Uterus (tissue), 3 donors: ENCODE measurements at regions not wholly inside any gene's neighbourhood (a gene's known extent, or its start where the extent isn't known, plus 50 kb on each side); places are given as distances from the start of the nearest gene placed in this dataset.

Experiments
- DNase-seq, 2 donors: peaks; one replicate each; pipeline ENCODE4 v3.0.0-alpha.2; 2019 to 2020
- H3K27ac ChIP-seq, 2 donors: fragments of 200-600 bp; sonication (generic); 1 replicate in 1 of 2; 2 replicates in 1 of 2; pipeline ENCODE4 v1.5.1; 2016 to 2018
- H3K27me3 ChIP-seq, 2 donors: fragments of 200-600 bp; sonication (generic); one replicate each; pipeline ENCODE4 v1.5.1; 2018 to 2019; ENCODE audit warnings: control low read depth in 1 of 2
- H3K36me3 ChIP-seq, 2 donors: fragments of 200-600 bp; sonication (generic); one replicate each; pipeline ENCODE4 v1.5.1; 2019; ENCODE audit warnings: control low read depth in 1 of 2
- H3K4me1 ChIP-seq, 2 donors: fragments of 200-600 bp; sonication (generic); one replicate each; pipeline ENCODE4 v1.5.1; 2018 to 2019; ENCODE audit warnings: control low read depth in 1 of 2
- H3K4me3 ChIP-seq, 2 donors: fragments of 200-600 bp; sonication (generic); 1 replicate in 1 of 2; 2 replicates in 1 of 2; pipeline ENCODE4 v1.5.1; 2018 to 2019; ENCODE audit warnings: mild to moderate bottlenecking in 1 of 2
- H3K9me3 ChIP-seq, 2 donors: fragments of 200-600 bp; sonication (generic); one replicate each; pipeline ENCODE4 v1.5.1; 2019; ENCODE audit warnings: control low read depth in 1 of 2
- CTCF ChIP-seq, 4 experiments: fragments of 200-600 bp in 2 of 4; fragments of 450-650 bp in 2 of 4; sonication (generic) in 2 of 4; IDR thresholded peaks; one replicate each; pipeline ENCODE4 v1.5.1; 2016 to 2019; ENCODE audit warnings: antibody characterized with exemption in 4 of 4, mild to moderate bottlenecking in 2 of 4, moderate library complexity in 1 of 4
- POLR2A ChIP-seq, 2 donors: fragments of 450-650 bp; IDR thresholded peaks; one replicate each; pipeline ENCODE4 v1.6.1; 2016; ENCODE audit warnings: antibody characterized with exemption in 2 of 2, mild to moderate bottlenecking in 1 of 2, moderate library complexity in 1 of 2
- intact Hi-C: fragments of 100-400 bp; cut with DNase I; formaldehyde crosslinking; loops from one replicate; pipeline ENCODE4 v1.15.1; 2023; ENCODE audit warnings: low total_unique reads
- donor health status: DM: yes; HTN: yes; CAD: no.

GRCh38 chr3:144583871-144584270 lies 612.2 kb downstream of the DIPK2A start:
- no peaks in the 10 kb centered on the region for H3K9me3 ChIP-seq
- no peaks in the 10 kb centered on the region for H3K27me3 ChIP-seq
- H3K27ac ChIP-seq = no peak overlapping the region
- TF ChIP-seq POLR2A (IDR thresholded peaks at IDR 0.05) (no peak), CTCF (IDR thresholded peaks at IDR 0.05) (no peak)
- no peak for DNase-seq
- H3K36me3 ChIP-seq = no peaks in the 10 kb centered on the region
- no peak overlapping the region for H3K4me3 ChIP-seq
- no peaks in the 10 kb centered on the region for H3K4me1 ChIP-seq
- intact Hi-C loops = no loop called here

GRCh38 chr3:144585408-144585807 lies 613.8 kb downstream of the DIPK2A start:
- no peak overlapping the region for H3K27ac ChIP-seq

GRCh38 chr3:144585953-144586352 lies 614.3 kb downstream of the DIPK2A start:
- no peaks in the 10 kb centered on the region for H3K27me3 ChIP-seq
- TF ChIP-seq POLR2A (IDR thresholded peaks at IDR 0.05) (no peak), CTCF (IDR thresholded peaks at IDR 0.05) (no peak)
- intact Hi-C loops = no loop called here
- H3K4me3 ChIP-seq = no peak overlapping the region
- H3K36me3 ChIP-seq = no peaks in the 10 kb centered on the region
- H3K4me1 ChIP-seq = no peaks in the 10 kb centered on the region
- no peak overlapping the region for H3K27ac ChIP-seq
- no peak for DNase-seq
- H3K9me3 ChIP-seq = no peaks in the 10 kb centered on the region

More at GRCh38 chr3:144585408-144585807, 613.8 kb downstream of the DIPK2A start:
- no peaks in the 10 kb centered on the region for H3K9me3 ChIP-seq
- intact Hi-C loops = no loop called here
- no peaks in the 10 kb centered on the region for H3K4me1 ChIP-seq
- H3K4me3 ChIP-seq = no peak overlapping the region
- no peak for DNase-seq
- H3K27me3 ChIP-seq = no peaks in the 10 kb centered on the region
- no peaks in the 10 kb centered on the region for H3K36me3 ChIP-seq
- no peak for TF ChIP-seq POLR2A (IDR thresholded peaks at IDR 0.05)
- TF ChIP-seq CTCF (IDR thresholded peaks at IDR 0.05) = no peak

DNA sequence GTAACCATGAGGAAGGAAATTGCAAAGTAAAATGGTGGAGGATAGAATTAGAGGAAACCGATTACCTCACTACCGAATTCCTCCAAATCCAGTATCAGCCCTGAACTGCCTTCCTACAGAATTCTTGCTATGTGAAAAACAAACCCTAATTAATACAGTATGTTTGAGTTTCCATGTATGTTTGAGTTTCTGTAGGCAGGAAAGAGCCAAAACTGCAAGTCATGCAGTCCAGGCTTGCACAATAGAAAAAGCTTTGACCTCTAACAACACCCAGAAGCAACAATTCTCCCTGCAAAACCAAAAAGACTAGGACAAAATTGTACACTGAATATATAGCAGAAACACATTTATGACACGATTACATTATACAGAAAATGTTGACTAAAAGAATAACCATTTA lies 614.8 kb downstream of the DIPK2A start:
- no peaks in the 10 kb centered on the region for H3K27me3 ChIP-seq
- intact Hi-C loops = no loop called here
- H3K4me1 ChIP-seq = no peaks in the 10 kb centered on the region
- H3K9me3 ChIP-seq = no peaks in the 10 kb centered on the region
- no peak overlapping the region for H3K27ac ChIP-seq
- no peak overlapping the region for H3K4me3 ChIP-seq
- DNase-seq = no peak
- no peak for TF ChIP-seq POLR2A (IDR thresholded peaks at IDR 0.05)
- no peak for TF ChIP-seq CTCF (IDR thresholded peaks at IDR 0.05)
- no peaks in the 10 kb centered on the region for H3K36me3 ChIP-seq

DNA sequence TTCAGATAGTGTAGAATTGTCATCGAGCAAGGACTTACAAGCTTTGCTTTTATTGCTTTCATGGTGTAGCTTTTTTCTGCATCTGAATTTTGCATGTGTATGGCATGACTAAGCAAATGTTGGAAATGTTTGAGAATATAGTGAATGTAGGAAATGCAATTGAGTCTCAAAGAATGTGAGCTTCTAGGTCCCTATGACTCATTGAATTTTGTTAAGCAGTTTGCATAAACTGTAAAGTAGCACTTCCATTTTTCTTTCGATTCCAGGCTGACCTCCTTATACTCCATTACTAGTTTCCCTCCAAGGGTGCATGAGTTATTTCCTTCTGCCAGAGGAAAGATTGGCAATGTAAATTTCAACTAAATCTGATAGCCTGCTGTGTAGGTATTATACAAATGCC lies 619.2 kb downstream of the DIPK2A start:
- Histone ChIP-seq H3K36me3 (no peaks in the 10 kb centered on the region), H3K4me1 (no peaks in the 10 kb centered on the region), H3K27me3 (no peaks in the 10 kb centered on the region), H3K4me3 (no peak overlapping the region), H3K9me3 (no peaks in the 10 kb centered on the region), H3K27ac (no peak overlapping the region)
- intact Hi-C loops = no loop called here
- DNase-seq = no peak
- TF ChIP-seq CTCF (IDR thresholded peaks at IDR 0.05) = no peak
- no peak for TF ChIP-seq POLR2A (IDR thresholded peaks at IDR 0.05)
